ENCODE measurements at regions not wholly inside any gene's neighbourhood (a gene's known extent, or its start where the extent isn't known, plus 50 kb on each side); places are given as distances from the start of the nearest gene placed in this dataset.

DNA sequence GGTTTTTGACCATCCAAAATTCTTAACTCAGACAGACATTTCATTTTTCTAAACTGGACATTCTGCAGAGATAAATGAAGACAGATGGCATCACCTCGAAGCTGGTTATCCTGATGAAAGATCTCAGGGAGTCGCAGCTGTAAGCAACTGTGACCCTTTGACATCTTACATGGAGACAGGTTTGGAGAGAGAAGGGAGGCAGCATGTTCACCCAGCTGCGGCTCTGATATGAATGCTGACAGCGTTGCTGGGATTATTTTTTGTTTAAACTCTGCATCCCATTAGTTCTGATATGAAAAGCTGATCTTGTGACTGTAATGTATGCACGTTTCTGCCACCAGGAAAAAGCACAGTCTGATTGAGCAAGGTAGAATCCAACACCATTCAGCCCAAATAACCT lies 89.4 kb downstream of the C6orf118 start:
- no peaks in the 10 kb centered on the region for H3K36me3 ChIP-seq (ENCODE audit: control insufficient read depth, insufficient read depth, low read length)
- TF ChIP-seq, protein P1, sequence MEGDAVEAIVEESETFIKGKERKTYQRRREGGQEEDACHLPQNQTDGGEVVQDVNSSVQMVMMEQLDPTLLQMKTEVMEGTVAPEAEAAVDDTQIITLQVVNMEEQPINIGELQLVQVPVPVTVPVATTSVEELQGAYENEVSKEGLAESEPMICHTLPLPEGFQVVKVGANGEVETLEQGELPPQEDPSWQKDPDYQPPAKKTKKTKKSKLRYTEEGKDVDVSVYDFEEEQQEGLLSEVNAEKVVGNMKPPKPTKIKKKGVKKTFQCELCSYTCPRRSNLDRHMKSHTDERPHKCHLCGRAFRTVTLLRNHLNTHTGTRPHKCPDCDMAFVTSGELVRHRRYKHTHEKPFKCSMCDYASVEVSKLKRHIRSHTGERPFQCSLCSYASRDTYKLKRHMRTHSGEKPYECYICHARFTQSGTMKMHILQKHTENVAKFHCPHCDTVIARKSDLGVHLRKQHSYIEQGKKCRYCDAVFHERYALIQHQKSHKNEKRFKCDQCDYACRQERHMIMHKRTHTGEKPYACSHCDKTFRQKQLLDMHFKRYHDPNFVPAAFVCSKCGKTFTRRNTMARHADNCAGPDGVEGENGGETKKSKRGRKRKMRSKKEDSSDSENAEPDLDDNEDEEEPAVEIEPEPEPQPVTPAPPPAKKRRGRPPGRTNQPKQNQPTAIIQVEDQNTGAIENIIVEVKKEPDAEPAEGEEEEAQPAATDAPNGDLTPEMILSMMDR (IDR thresholded peaks at IDR 0.05; ENCODE audit: insufficient read depth, low read length, poor library complexity, severe bottlenecking), result no peak
- no peak for DNase-seq (ENCODE audit: extremely low read depth, insufficient read length)
- H3K27me3 ChIP-seq (replicated peaks; ENCODE audit: control insufficient read depth, insufficient read depth, low read length), result no peaks in the 10 kb centered on the region
- no peak overlapping the region for H3K4me3 ChIP-seq (replicated peaks; ENCODE audit: low read depth, low read length)

DNA sequence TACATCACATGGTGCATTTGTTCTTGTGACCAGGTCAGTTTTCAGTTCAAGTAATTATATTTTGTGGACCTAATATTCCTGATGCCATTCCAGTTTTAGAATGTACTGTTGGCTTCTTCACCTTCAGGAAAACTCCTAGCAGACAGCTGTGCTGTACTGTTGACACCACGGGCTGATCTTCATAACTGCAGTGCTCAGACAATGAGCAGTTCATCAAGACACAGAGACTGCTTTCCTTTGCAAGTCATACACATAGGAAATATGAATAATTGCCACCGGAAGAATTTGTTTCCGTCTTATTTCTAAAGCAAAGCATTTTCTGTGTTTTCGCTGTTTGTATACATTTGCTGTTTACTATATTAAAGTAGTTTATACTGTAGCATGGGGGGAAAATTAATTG lies 89.8 kb downstream of the C6orf118 start:
- no peaks in the 10 kb centered on the region for H3K27me3 ChIP-seq (replicated peaks; ENCODE audit: control insufficient read depth, insufficient read depth, low read length)
- no peaks in the 10 kb centered on the region for H3K36me3 ChIP-seq (ENCODE audit: control insufficient read depth, insufficient read depth, low read length)
- DNase-seq (ENCODE audit: extremely low read depth, insufficient read length), result no peak
- no peak overlapping the region for H3K4me3 ChIP-seq (replicated peaks; ENCODE audit: low read depth, low read length)
- TF ChIP-seq, protein P1 (IDR thresholded peaks at IDR 0.05; ENCODE audit: insufficient read depth, low read length, poor library complexity, severe bottlenecking), result no peak

DNA sequence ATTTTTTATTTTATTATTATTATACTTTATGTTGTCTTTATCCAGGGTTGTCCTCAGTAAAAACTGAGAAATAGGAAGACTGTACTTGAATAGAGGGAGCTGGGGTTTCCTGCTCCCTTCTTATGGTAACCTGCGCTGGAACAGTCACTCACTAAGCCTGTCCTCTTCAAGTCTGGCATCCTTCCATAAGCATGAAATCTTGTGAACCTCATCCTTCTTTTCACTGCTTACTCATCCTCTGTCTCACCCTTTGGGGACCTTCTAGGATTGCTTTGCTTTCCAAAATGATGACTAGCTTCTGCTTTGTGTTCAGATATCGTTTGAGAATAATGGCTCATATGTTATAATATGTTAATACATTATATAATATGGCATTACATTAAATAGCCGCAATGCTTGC lies 90.6 kb downstream of the C6orf118 start:
- no peak overlapping the region for H3K4me3 ChIP-seq (replicated peaks; ENCODE audit: low read depth, low read length)
- no peak for DNase-seq (ENCODE audit: extremely low read depth, insufficient read length)
- no peaks in the 10 kb centered on the region for H3K36me3 ChIP-seq (ENCODE audit: control insufficient read depth, insufficient read depth, low read length)
- TF ChIP-seq, protein P1 (IDR thresholded peaks at IDR 0.05; ENCODE audit: insufficient read depth, low read length, poor library complexity, severe bottlenecking), result no peak
- no peaks in the 10 kb centered on the region for H3K27me3 ChIP-seq (replicated peaks; ENCODE audit: control insufficient read depth, insufficient read depth, low read length)

DNA sequence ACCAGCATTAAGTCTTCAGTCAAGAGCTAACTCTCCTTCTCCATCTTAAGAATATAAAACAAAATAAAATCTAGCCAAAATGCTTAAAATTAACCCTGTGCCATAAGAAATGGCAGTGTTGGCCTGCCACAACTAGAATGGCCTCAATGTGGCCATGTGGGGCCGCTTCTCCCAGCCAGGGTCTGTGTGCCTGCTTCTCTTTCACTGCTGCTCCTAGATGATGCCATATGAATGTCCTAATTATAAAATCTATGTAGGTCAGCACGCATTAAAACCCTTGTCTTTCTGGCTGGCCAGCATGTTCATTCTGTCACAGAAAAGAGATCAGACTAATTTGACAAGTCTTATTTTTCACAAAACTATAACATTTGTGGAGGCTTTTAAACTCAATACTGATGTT lies 102.6 kb downstream of the C6orf118 start:
- TF ChIP-seq, protein P1 (IDR thresholded peaks at IDR 0.05; ENCODE audit: insufficient read depth, low read length, poor library complexity, severe bottlenecking), result no peak
- H3K27me3 ChIP-seq (replicated peaks; ENCODE audit: control insufficient read depth, insufficient read depth, low read length), result no peaks in the 10 kb centered on the region
- no peaks in the 10 kb centered on the region for H3K36me3 ChIP-seq (ENCODE audit: control insufficient read depth, insufficient read depth, low read length)
- no peak overlapping the region for H3K4me3 ChIP-seq (replicated peaks; ENCODE audit: low read depth, low read length)
- no peak for DNase-seq (ENCODE audit: extremely low read depth, insufficient read length)

DNA sequence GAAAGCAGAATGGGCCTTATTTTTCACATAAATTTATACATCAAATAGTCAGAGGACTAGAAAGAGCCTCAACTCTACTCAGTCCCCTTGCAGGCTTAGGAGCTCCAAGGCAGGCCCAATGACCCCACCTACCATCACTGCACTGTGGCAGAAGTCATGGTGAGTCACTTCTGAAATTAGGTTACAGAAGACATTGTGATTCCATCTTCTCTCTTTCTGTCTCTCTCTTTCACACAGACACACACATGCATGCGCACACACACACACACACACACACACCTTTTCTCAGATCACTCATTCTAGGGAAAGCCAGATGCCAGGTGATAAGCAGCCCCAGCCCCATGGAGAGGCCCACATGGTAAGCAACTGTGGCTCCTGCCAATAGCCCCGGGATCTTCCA lies 103.8 kb downstream of the C6orf118 start:
- TF ChIP-seq, protein P1 (IDR thresholded peaks at IDR 0.05; ENCODE audit: insufficient read depth, low read length, poor library complexity, severe bottlenecking), result no peak
- Histone ChIP-seq H3K4me3 (replicated peaks; ENCODE audit: low read depth, low read length) (no peak overlapping the region), H3K27me3 (replicated peaks; ENCODE audit: control insufficient read depth, insufficient read depth, low read length) (no peaks in the 10 kb centered on the region), H3K36me3 (ENCODE audit: control insufficient read depth, insufficient read depth, low read length) (no peaks in the 10 kb centered on the region)
- no peak for DNase-seq (ENCODE audit: extremely low read depth, insufficient read length)

DNA sequence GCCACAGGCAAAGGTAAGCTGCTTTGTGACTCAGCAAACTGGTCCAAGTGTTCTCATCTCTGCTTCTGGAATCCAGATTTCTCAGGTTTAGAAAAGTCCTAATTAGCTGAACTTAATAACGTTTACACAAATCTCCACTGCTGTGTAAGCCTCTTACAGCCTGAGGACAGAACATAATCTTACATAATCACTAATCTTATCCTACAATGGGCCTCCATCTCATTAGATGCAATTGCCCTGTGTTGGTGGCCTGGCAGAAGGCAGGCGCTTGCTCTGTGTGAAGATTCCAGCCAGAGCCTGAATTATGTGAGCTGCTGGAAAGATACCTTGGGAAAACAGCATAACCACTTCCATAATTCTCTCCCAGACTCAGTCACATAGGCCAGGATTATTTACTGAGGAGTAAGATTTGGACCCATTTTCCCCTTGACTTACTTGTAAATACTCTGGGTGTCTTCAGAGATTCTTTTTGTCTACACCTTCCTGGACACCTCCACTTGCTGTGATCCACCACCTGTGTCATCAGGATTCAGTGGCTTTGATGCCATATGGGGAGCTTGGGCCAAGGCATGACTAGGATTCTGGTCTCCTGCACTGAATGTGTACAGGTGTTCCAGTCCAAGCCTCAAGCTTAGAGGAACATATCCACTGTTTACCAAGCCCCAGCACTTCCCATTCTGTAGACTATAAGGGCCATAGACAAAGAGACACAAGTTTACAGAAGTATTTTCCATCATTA lies 104.4 kb downstream of the C6orf118 start:
- H3K4me3 ChIP-seq (replicated peaks; ENCODE audit: low read depth, low read length), result no peak overlapping the region
- no peaks in the 10 kb centered on the region for H3K36me3 ChIP-seq (ENCODE audit: control insufficient read depth, insufficient read depth, low read length)
- no peak for DNase-seq (ENCODE audit: extremely low read depth, insufficient read length)
- TF ChIP-seq, protein P1 (IDR thresholded peaks at IDR 0.05; ENCODE audit: insufficient read depth, low read length, poor library complexity, severe bottlenecking), result no peak
- H3K27me3 ChIP-seq (replicated peaks; ENCODE audit: control insufficient read depth, insufficient read depth, low read length), result no peaks in the 10 kb centered on the region

Measured in GM06990 (cell line).